H9 (cell line): ENCODE measurements at regions not wholly inside any gene's neighbourhood (a gene's known extent, or its start where the extent isn't known, plus 50 kb on each side); places are given as distances from the start of the nearest gene placed in this dataset.

Experiments used
- DNase-seq: peaks from one replicate; pipeline ENCODE4 v3.0.0-alpha.2; 2017
- H2AFZ ChIP-seq: one replicate; pipeline ENCODE4 v1.6.1; 2013; ENCODE audit warnings: mild to moderate bottlenecking, low read length, control low read depth, moderate library complexity
- H2AK5ac ChIP-seq: 2 replicates; pipeline ENCODE4 v1.6.1; 2013; ENCODE audit warnings: low read length, control low read depth, mixed read lengths; ENCODE audit not compliant: insufficient read length
- H2BK120ac ChIP-seq: one replicate; pipeline ENCODE4 v1.6.1; 2013; ENCODE audit warnings: low read depth, mild to moderate bottlenecking, low read length, control low read depth, inconsistent platforms; ENCODE audit not compliant: poor library complexity, severe bottlenecking
- H2BK12ac ChIP-seq: 2 replicates; pipeline ENCODE4 v1.6.1; 2013; ENCODE audit warnings: low read length, control low read depth, mixed read lengths, low read depth; ENCODE audit not compliant: insufficient read length
- H2BK15ac ChIP-seq: 2 replicates; pipeline ENCODE4 v1.6.1; 2013; ENCODE audit warnings: low read depth, low read length, control low read depth
- H2BK20ac ChIP-seq: one replicate; pipeline ENCODE4 v1.6.1; 2013; ENCODE audit warnings: low read depth, mild to moderate bottlenecking, low read length, control low read depth, inconsistent platforms; ENCODE audit not compliant: poor library complexity, severe bottlenecking
- H2BK5ac ChIP-seq: 2 replicates; pipeline ENCODE4 v1.6.1; 2013; ENCODE audit warnings: low read length, control low read depth, mixed read lengths; ENCODE audit not compliant: insufficient read length
- H3K14ac ChIP-seq: 2 replicates; pipeline ENCODE4 v1.6.1; 2013; ENCODE audit warnings: low read length, control low read depth; ENCODE audit not compliant: insufficient read depth
- H3K18ac ChIP-seq: 2 replicates; pipeline ENCODE4 v1.6.1; 2013; ENCODE audit warnings: low read depth, mild to moderate bottlenecking, mixed read lengths, low read length, control low read depth; ENCODE audit not compliant: insufficient read length
- H3K23ac ChIP-seq: 2 replicates; pipeline ENCODE4 v1.6.1; 2013; ENCODE audit warnings: low read length, control low read depth, mixed read lengths, low read depth; ENCODE audit not compliant: insufficient read length
- H3K23me2 ChIP-seq: 2 replicates; pipeline ENCODE4 v1.6.1; 2013; ENCODE audit warnings: low read depth, mild to moderate bottlenecking, mixed read lengths, low read length, control low read depth; ENCODE audit not compliant: insufficient read length, poor library complexity, severe bottlenecking
- H3K27ac ChIP-seq: 2 replicates; pipeline ENCODE4 v1.5.1; 2013; ENCODE audit warnings: low read length, control low read depth, mixed read lengths, low read depth; ENCODE audit not compliant: insufficient read length
- H3K27me3 ChIP-seq: 2 replicates; pipeline ENCODE4 v1.6.1; 2013; ENCODE audit warnings: low read length, control low read depth, inconsistent platforms; ENCODE audit not compliant: insufficient read depth
- H3K4ac ChIP-seq: 2 replicates; pipeline ENCODE4 v1.6.1; 2013; ENCODE audit warnings: low read depth, mild to moderate bottlenecking, control low read depth, inconsistent platforms, low read length, moderate library complexity
- H3K4me1 ChIP-seq: 2 replicates; pipeline ENCODE4 v1.6.1; 2013; ENCODE audit warnings: low read length, control low read depth, inconsistent platforms; ENCODE audit not compliant: insufficient read depth
- H3K4me2 ChIP-seq: 2 replicates; pipeline ENCODE4 v1.6.1; 2013; ENCODE audit warnings: low read length, control low read depth, mixed read lengths; ENCODE audit not compliant: insufficient read length, insufficient read depth
- H3K56ac ChIP-seq: 2 replicates; pipeline ENCODE4 v1.6.1; 2013; ENCODE audit warnings: low read depth, mild to moderate bottlenecking, mixed read lengths, low read length, control low read depth; ENCODE audit not compliant: insufficient read length
- H3K79me1 ChIP-seq: 2 replicates; pipeline ENCODE4 v1.6.1; 2013; ENCODE audit warnings: low read depth, mild to moderate bottlenecking, moderate library complexity, low read length, control low read depth, inconsistent platforms; ENCODE audit not compliant: insufficient read depth, poor library complexity, severe bottlenecking
- H3K79me2 ChIP-seq: 2 replicates; pipeline ENCODE4 v1.6.1; 2013; ENCODE audit warnings: low read length, control low read depth, inconsistent platforms; ENCODE audit not compliant: insufficient read depth
- H3K9ac ChIP-seq: 2 replicates; pipeline ENCODE4 v1.6.1; 2013; ENCODE audit warnings: low read length, control low read depth, mixed read lengths; ENCODE audit not compliant: insufficient read length; ENCODE audit errors: extremely low read depth
- H3K9me3 ChIP-seq: one replicate; pipeline ENCODE4 v1.6.1; 2013; ENCODE audit warnings: low read depth, low read length, inconsistent platforms; ENCODE audit not compliant: control insufficient read depth
- H3T11ph ChIP-seq: one replicate; pipeline ENCODE4 v1.6.1; 2013; ENCODE audit warnings: mild to moderate bottlenecking, low read length, control low read depth, inconsistent platforms
- H4K20me1 ChIP-seq: one replicate; pipeline ENCODE4 v1.6.1; 2013; ENCODE audit not compliant: control insufficient read depth, insufficient read length, insufficient read depth
- H4K5ac ChIP-seq: 2 replicates; pipeline ENCODE4 v1.6.1; 2013; ENCODE audit warnings: low read depth, mild to moderate bottlenecking, mixed read lengths, low read length, control low read depth; ENCODE audit not compliant: insufficient read length
- H4K8ac ChIP-seq: replicated peaks from 2 replicates; pipeline ENCODE4 v1.6.1; 2013; ENCODE audit warnings: low read length, control low read depth, mixed read lengths, low read depth; ENCODE audit not compliant: insufficient read length
- H4K91ac ChIP-seq: 2 replicates; pipeline ENCODE4 v1.6.1; 2013; ENCODE audit warnings: low read depth, mild to moderate bottlenecking, moderate library complexity, mixed read lengths, low read length, control low read depth; ENCODE audit not compliant: insufficient read length
- H3K27ac Mint-ChIP-seq, 3 experiments: 2 replicates in 2 of 3; 3 replicates in 1 of 3; pipeline ENCODE4 v1.8.0; 2020 to 2021; ENCODE audit warnings: mixed read lengths in 3 of 3, mild to moderate bottlenecking in 1 of 3, moderate library complexity in 1 of 3
- H3K27me3 Mint-ChIP-seq: 2 replicates; pipeline ENCODE4 v1.8.0; 2021; ENCODE audit warnings: low read depth, mild to moderate bottlenecking, moderate library complexity, mixed read lengths
- H3K36me3 Mint-ChIP-seq, 3 experiments: 2 replicates in 2 of 3; 3 replicates in 1 of 3; pipeline ENCODE4 v1.8.0; 2020 to 2021; ENCODE audit warnings: low read depth in 3 of 3, mixed read lengths in 3 of 3; ENCODE audit not compliant: insufficient read depth in 1 of 3
- H3K4me1 Mint-ChIP-seq, 2 experiments: 2 replicates each; pipeline ENCODE4 v1.8.0; 2020; ENCODE audit warnings: mixed read lengths in 2 of 2
- H3K4me3 Mint-ChIP-seq, 2 experiments: 2 replicates in 1 of 2; 3 replicates in 1 of 2; pipeline ENCODE4 v1.8.0; 2020 to 2021; ENCODE audit warnings: mild to moderate bottlenecking in 2 of 2, mixed read lengths in 2 of 2, moderate library complexity in 1 of 2
- H3K9me3 Mint-ChIP-seq, 2 experiments: 2 replicates in 1 of 2; 3 replicates in 1 of 2; pipeline ENCODE4 v1.8.0; 2020; ENCODE audit warnings: mild to moderate bottlenecking in 2 of 2, mixed read lengths in 2 of 2, moderate library complexity in 1 of 2
- WGBS: extraction: QIAGEN DNeasy Blood & Tissue Kit; methylation state at CpG from one replicate; pipeline ENCODE4 v1.1.7; 2013; ENCODE audit warnings: missing lambda C conversion rate, low lambda C conversion rate, mixed read lengths; ENCODE audit not compliant: insufficient read length; ENCODE audit errors: extremely low coverage; 5-methylcytosine and 5-hydroxymethylcytosine counted together
- TF ChIP-seq, protein P1 (sequence below): fragments of 200-600 bp; sonication (generic); conservative IDR thresholded peaks from 3 replicates; pipeline ENCODE4 v1.8.0; 2021; ENCODE audit warnings: antibody characterized with exemption, mild to moderate bottlenecking

DNA sequence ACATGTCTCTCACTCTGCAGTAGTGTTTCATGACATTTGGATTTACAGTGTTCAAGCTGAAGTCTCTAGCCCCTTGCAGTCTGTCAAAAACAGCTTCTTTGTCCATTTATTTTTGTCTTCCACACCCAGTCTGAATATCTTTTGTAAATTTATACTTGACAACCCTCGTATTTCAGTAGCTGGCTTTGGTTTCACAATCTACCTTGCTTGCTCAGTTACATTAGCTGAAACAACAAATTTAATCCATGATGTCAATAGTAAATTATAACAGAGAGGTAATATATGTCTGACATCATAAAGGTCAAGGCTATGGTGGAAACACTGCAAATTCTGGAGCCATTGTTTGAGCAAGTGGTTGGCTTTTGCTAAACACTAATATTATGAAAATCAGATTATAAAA, 328.7 kb downstream of the MTX2 start:
- Histone ChIP-seq H2BK5ac (no peak overlapping the region), H4K8ac (no peak overlapping the region), H2AK5ac (no peak overlapping the region), H3K23ac (no peak overlapping the region), H3K23me2 (no peaks in the 10 kb centered on the region), H3K9ac (no peak overlapping the region), H2BK120ac (no peak overlapping the region), H3K79me1 (no peaks in the 10 kb centered on the region), H3K27me3 (no peaks in the 10 kb centered on the region), H3K27ac (no peak overlapping the region), H2AFZ (no peak overlapping the region), H3K18ac (no peak overlapping the region), H3K9me3 (no peaks in the 10 kb centered on the region), H3K4me2 (no peak overlapping the region), H3K4me1 (no peaks in the 10 kb centered on the region), H2BK20ac (no peak overlapping the region), H3K56ac (no peak overlapping the region), H2BK12ac (no peak overlapping the region), H3K4ac (no peak overlapping the region), H4K5ac (no peak overlapping the region), H4K91ac (no peak overlapping the region), H3K79me2 (no peaks in the 10 kb centered on the region), H4K20me1 (no peaks in the 10 kb centered on the region), H3K14ac (no peak overlapping the region), H2BK15ac (no peak overlapping the region), H3T11ph (no peak overlapping the region)
- H3K27me3 Mint-ChIP-seq, result peaks cover 44% of the 10 kb centered on the region
- no peak overlapping the region for H3K27ac Mint-ChIP-seq
- peaks cover 13 to 16% of the 10 kb centered on the region in 2 experiments for H3K4me1 Mint-ChIP-seq
- no peak overlapping the region for H3K4me3 Mint-ChIP-seq
- H3K9me3 Mint-ChIP-seq, result no peaks in the 10 kb centered on the region; a peak in 1 of 5 replicates
- H3K36me3 Mint-ChIP-seq, result no peaks in the 10 kb centered on the region
- no peak for DNase-seq
- TF ChIP-seq, protein P1, sequence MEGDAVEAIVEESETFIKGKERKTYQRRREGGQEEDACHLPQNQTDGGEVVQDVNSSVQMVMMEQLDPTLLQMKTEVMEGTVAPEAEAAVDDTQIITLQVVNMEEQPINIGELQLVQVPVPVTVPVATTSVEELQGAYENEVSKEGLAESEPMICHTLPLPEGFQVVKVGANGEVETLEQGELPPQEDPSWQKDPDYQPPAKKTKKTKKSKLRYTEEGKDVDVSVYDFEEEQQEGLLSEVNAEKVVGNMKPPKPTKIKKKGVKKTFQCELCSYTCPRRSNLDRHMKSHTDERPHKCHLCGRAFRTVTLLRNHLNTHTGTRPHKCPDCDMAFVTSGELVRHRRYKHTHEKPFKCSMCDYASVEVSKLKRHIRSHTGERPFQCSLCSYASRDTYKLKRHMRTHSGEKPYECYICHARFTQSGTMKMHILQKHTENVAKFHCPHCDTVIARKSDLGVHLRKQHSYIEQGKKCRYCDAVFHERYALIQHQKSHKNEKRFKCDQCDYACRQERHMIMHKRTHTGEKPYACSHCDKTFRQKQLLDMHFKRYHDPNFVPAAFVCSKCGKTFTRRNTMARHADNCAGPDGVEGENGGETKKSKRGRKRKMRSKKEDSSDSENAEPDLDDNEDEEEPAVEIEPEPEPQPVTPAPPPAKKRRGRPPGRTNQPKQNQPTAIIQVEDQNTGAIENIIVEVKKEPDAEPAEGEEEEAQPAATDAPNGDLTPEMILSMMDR, result no peak
- WGBS, result no CpG with 5 or more reads among the region's 1 CpG
